ENCODE measurements at regions not wholly inside any gene's neighbourhood (a gene's known extent, or its start where the extent isn't known, plus 50 kb on each side); places are given as distances from the start of the nearest gene placed in this dataset.
"Not testable (repeated sequence)": the region's sequence is repeated elsewhere in the genome, so short reads cannot be mapped to it uniquely, and the experiment has no call there.

- no peak for DNase-seq (ENCODE audit: low spot score)
These were observed 278.3 kb downstream of the KCNJ2 start for GRCh38 chr17:70447588-70447987.

GRCh38 chr17:70453075-70453474 is 283.7 kb downstream of the KCNJ2 start:
- not testable (repeated sequence) for DNase-seq (ENCODE audit: low spot score)

GRCh38 chr17:70454377-70454776 is 285.0 kb downstream of the KCNJ2 start:
- no peak for DNase-seq (ENCODE audit: low spot score)

GRCh38 chr17:70454908-70455307 is 285.6 kb downstream of the KCNJ2 start:
- no peak for DNase-seq (ENCODE audit: low spot score)

- DNase-seq (ENCODE audit: low spot score) = no peak
These were observed 295.7 kb downstream of the KCNJ2 start for GRCh38 chr17:70464995-70465394.

GRCh38 chr17:70468661-70469060 is 299.3 kb downstream of the KCNJ2 start:
- no peak for DNase-seq (ENCODE audit: low spot score)

GRCh38 chr17:70473049-70473448 is 303.7 kb downstream of the KCNJ2 start:
- no peak for DNase-seq (ENCODE audit: low spot score)

- DNase-seq (ENCODE audit: low spot score) = no peak
These were observed 307.0 kb downstream of the KCNJ2 start for GRCh38 chr17:70476368-70476767.

- no peak for DNase-seq (ENCODE audit: low spot score)
These were observed 309.6 kb downstream of the KCNJ2 start for GRCh38 chr17:70478902-70479301.

GRCh38 chr17:70479779-70480178 is 310.4 kb downstream of the KCNJ2 start:
- no peak for DNase-seq (ENCODE audit: low spot score)

- no peak for DNase-seq (ENCODE audit: low spot score)
These were observed 314.3 kb downstream of the KCNJ2 start for GRCh38 chr17:70483624-70484023.

- DNase-seq (ENCODE audit: low spot score) = no peak
These were observed 314.7 kb downstream of the KCNJ2 start for GRCh38 chr17:70484050-70484449.

- no peak for DNase-seq (ENCODE audit: low spot score)
These were observed 315.2 kb downstream of the KCNJ2 start for GRCh38 chr17:70484496-70484895.

- DNase-seq (ENCODE audit: low spot score) = no peak
These were observed 323.0 kb downstream of the KCNJ2 start for GRCh38 chr17:70492368-70492767.

- no peak for DNase-seq (ENCODE audit: low spot score)
These were observed 324.0 kb downstream of the KCNJ2 start for GRCh38 chr17:70493277-70493874.

- no peak for DNase-seq (ENCODE audit: low spot score)
These were observed 329.3 kb downstream of the KCNJ2 start for GRCh38 chr17:70498631-70499030.

- no peak for DNase-seq (ENCODE audit: low spot score)
These were observed 329.9 kb downstream of the KCNJ2 start for GRCh38 chr17:70499067-70499786.

- DNase-seq (ENCODE audit: low spot score) = no peak
These were observed 334.1 kb downstream of the KCNJ2 start for GRCh38 chr17:70503449-70503848.

GRCh38 chr17:70510288-70510687 is 341.0 kb downstream of the KCNJ2 start:
- DNase-seq (ENCODE audit: low spot score) = no peak

GRCh38 chr17:70517816-70518215 is 348.5 kb downstream of the KCNJ2 start:
- DNase-seq (ENCODE audit: low spot score) = no peak

- no peak for DNase-seq (ENCODE audit: low spot score)
These were observed 350.0 kb downstream of the KCNJ2 start for GRCh38 chr17:70519300-70519699.

- no peak for DNase-seq (ENCODE audit: low spot score)
These were observed 351.1 kb downstream of the KCNJ2 start for GRCh38 chr17:70520447-70520846.

- no peak for DNase-seq (ENCODE audit: low spot score)
These were observed 351.6 kb downstream of the KCNJ2 start for GRCh38 chr17:70520956-70521355.

GRCh38 chr17:70521821-70522256 is 352.5 kb downstream of the KCNJ2 start:
- no peak for DNase-seq (ENCODE audit: low spot score)
